Parathyroid adenoma (tissue), 2 donors: ENCODE measurements at regions not wholly inside any gene's neighbourhood (a gene's known extent, or its start where the extent isn't known, plus 50 kb on each side); places are given as distances from the start of the nearest gene placed in this dataset.

ENCODE experiments used
- H2AFZ ChIP-seq: fragments of 300-600 bp; sonication (generic); one replicate; pipeline ENCODE4 v1.7.0; 2017; ENCODE audit warnings: antibody characterized with exemption, mild to moderate bottlenecking
- H3K27ac ChIP-seq: fragments of 300-600 bp; sonication (generic); one replicate; pipeline ENCODE4 v1.7.0; 2017
- H3K27me3 ChIP-seq: fragments of 300-600 bp; sonication (generic); one replicate; pipeline ENCODE4 v1.7.0; 2017; ENCODE audit warnings: low read length; ENCODE audit not compliant: control insufficient read depth, insufficient read depth
- H3K36me3 ChIP-seq: fragments of 300-600 bp; sonication (generic); one replicate; pipeline ENCODE4 v1.7.0; 2017; ENCODE audit warnings: low read length; ENCODE audit not compliant: control insufficient read depth, insufficient read depth
- H3K4me1 ChIP-seq: fragments of 300-600 bp; sonication (generic); one replicate; pipeline ENCODE4 v1.7.0; 2017; ENCODE audit warnings: control low read depth
- H3K4me2 ChIP-seq: fragments of 300-600 bp; sonication (generic); one replicate; pipeline ENCODE4 v1.7.0; 2017; ENCODE audit warnings: low read length
- H3K4me3 ChIP-seq: fragments of 300-600 bp; sonication (generic); one replicate; pipeline ENCODE4 v1.7.0; 2017; ENCODE audit warnings: low read depth, low read length
- H3K79me2 ChIP-seq: fragments of 300-600 bp; sonication (generic); one replicate; pipeline ENCODE4 v1.7.0; 2017; ENCODE audit warnings: control low read depth
- H3K9ac ChIP-seq: fragments of 300-600 bp; sonication (generic); one replicate; pipeline ENCODE4 v1.7.0; 2017; ENCODE audit warnings: mild to moderate bottlenecking
- H3K9me3 ChIP-seq: fragments of 300-600 bp; sonication (generic); one replicate; pipeline ENCODE4 v1.7.0; 2017; ENCODE audit warnings: low read length; ENCODE audit not compliant: control insufficient read depth
- TF ChIP-seq, protein P1 (sequence below): fragments of 300-600 bp; sonication (generic); IDR thresholded peaks from one replicate; pipeline ENCODE4 v1.7.0; 2017; ENCODE audit warnings: antibody characterized with exemption, mild to moderate bottlenecking
- donor health status: primary hyperparathyroidism.

GRCh38 chr10:124240839-124241291, 147.5 kb upstream of the CHST15 start:
- H3K4me3 ChIP-seq = no peak overlapping the region
- H3K27ac ChIP-seq = no peak overlapping the region
- TF ChIP-seq, protein P1, sequence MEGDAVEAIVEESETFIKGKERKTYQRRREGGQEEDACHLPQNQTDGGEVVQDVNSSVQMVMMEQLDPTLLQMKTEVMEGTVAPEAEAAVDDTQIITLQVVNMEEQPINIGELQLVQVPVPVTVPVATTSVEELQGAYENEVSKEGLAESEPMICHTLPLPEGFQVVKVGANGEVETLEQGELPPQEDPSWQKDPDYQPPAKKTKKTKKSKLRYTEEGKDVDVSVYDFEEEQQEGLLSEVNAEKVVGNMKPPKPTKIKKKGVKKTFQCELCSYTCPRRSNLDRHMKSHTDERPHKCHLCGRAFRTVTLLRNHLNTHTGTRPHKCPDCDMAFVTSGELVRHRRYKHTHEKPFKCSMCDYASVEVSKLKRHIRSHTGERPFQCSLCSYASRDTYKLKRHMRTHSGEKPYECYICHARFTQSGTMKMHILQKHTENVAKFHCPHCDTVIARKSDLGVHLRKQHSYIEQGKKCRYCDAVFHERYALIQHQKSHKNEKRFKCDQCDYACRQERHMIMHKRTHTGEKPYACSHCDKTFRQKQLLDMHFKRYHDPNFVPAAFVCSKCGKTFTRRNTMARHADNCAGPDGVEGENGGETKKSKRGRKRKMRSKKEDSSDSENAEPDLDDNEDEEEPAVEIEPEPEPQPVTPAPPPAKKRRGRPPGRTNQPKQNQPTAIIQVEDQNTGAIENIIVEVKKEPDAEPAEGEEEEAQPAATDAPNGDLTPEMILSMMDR = no peak
- no peaks in the 10 kb centered on the region for H3K36me3 ChIP-seq
- H3K27me3 ChIP-seq = no peaks in the 10 kb centered on the region
- H3K4me1 ChIP-seq = no peaks in the 10 kb centered on the region
- no peak overlapping the region for H3K9ac ChIP-seq
- no peaks in the 10 kb centered on the region for H3K9me3 ChIP-seq
- H3K4me2 ChIP-seq = no peak overlapping the region
- H3K79me2 ChIP-seq = no peaks in the 10 kb centered on the region
- H2AFZ ChIP-seq = no peak overlapping the region

DNA sequence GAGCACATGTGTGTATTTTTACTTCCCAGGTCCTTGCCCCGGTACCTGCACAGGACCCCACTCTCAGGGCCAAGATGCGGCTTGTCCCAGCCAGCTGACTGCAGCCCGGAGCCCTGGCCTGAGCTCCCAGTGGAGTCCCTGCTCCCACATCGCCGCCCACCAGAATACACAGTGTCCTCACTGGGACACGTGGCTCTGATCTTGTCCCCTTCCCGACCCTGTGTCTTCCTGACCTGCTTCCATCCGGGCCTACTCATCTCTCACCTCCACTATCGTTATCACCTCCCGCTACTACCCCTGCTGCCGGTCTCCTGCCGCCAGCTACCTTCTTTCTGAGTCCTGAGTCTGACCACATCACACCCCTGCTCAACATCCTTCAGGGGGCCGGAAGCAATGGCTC, 146.3 kb upstream of the CHST15 start:
- no peaks in the 10 kb centered on the region for H3K36me3 ChIP-seq
- no peaks in the 10 kb centered on the region for H3K9me3 ChIP-seq
- H3K27ac ChIP-seq = no peak overlapping the region
- H2AFZ ChIP-seq = no peak overlapping the region
- H3K27me3 ChIP-seq = no peaks in the 10 kb centered on the region
- TF ChIP-seq, protein P1 = no peak
- no peaks in the 10 kb centered on the region for H3K4me1 ChIP-seq
- H3K4me2 ChIP-seq = no peak overlapping the region
- no peak overlapping the region for H3K9ac ChIP-seq
- no peaks in the 10 kb centered on the region for H3K79me2 ChIP-seq
- no peak overlapping the region for H3K4me3 ChIP-seq

GRCh38 chr10:124239134-124239533, 145.7 kb upstream of the CHST15 start:
- H3K4me2 ChIP-seq = no peak overlapping the region
- TF ChIP-seq, protein P1 = no peak

DNA sequence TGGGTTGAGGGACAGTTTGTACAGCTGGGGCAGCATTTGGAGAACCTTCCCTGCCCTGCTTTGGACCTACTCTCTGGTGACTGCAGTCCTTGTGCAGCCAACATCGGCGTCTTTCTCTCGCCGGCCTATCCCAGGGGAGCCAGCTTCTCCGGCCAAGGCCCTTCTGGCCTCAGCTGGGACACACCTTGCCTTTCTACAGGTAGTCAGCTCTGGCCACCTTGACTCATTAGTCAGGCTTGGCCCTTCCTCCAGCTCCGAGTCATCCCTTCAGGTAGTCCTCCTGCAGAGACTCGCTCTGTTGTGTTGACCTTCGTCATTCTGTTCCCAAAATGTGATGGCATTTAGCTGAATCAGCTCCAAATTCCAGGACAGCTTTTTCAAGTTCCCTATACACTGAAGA, 145.0 kb upstream of the CHST15 start:
- no peaks in the 10 kb centered on the region for H3K36me3 ChIP-seq
- H3K4me3 ChIP-seq = no peak overlapping the region
- H3K27me3 ChIP-seq = no peaks in the 10 kb centered on the region
- no peak overlapping the region for H3K4me2 ChIP-seq
- no peaks in the 10 kb centered on the region for H3K79me2 ChIP-seq
- no peak overlapping the region for H3K9ac ChIP-seq
- H2AFZ ChIP-seq = no peak overlapping the region
- no peaks in the 10 kb centered on the region for H3K4me1 ChIP-seq
- TF ChIP-seq, protein P1 = no peak
- no peak overlapping the region for H3K27ac ChIP-seq
- no peaks in the 10 kb centered on the region for H3K9me3 ChIP-seq

More at GRCh38 chr10:124239134-124239533, 145.7 kb upstream of the CHST15 start:
- Histone ChIP-seq H3K36me3 (no peaks in the 10 kb centered on the region), H3K79me2 (no peaks in the 10 kb centered on the region), H3K27me3 (no peaks in the 10 kb centered on the region), H3K9ac (no peak overlapping the region), H3K4me3 (no peak overlapping the region), H2AFZ (no peak overlapping the region), H3K9me3 (no peaks in the 10 kb centered on the region), H3K27ac (no peak overlapping the region), H3K4me1 (no peaks in the 10 kb centered on the region)

DNA sequence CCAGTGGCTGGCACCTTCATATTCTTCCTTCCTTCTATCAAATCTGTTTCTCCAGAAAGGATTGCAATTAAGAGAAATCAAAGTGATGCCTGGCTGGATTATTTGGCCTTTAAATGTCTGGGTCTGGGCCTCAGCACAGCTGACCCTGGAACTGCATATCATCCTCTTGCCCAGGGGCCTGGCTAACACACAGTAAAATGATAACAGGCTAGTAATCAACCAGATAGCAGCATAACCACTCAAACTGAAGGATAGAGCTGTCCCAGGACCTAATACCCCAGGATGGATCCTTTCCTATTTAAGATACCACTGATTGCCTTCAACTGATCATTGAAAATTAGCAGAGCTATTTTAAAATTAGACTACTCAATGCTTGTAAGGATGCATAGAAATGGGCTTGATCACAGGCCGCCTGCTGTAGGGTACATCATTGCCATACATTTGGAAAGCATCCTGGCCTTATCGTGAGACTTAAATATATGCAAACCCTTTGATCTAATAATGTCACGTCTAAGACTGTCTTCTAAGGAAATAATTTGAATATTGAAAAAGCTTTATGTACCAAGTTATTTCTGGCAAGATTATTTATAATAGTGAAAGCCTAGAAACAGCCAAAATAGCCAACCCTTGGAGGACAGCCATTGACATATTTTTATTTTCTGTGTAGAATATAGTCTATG, 144.0 kb upstream of the CHST15 start:
- TF ChIP-seq, protein P1 = no peak
- H3K79me2 ChIP-seq = no peaks in the 10 kb centered on the region

More for the DNA sequence above, 144.0 kb upstream of the CHST15 start:
- Histone ChIP-seq H3K4me1 (no peaks in the 10 kb centered on the region), H3K4me2 (no peak overlapping the region), H2AFZ (no peak overlapping the region), H3K27ac (no peak overlapping the region), H3K9me3 (no peaks in the 10 kb centered on the region), H3K4me3 (no peak overlapping the region), H3K36me3 (no peaks in the 10 kb centered on the region), H3K9ac (no peak overlapping the region), H3K27me3 (no peaks in the 10 kb centered on the region)
